ENCODE measurements at regions not wholly inside any gene's neighbourhood (a gene's known extent, or its start where the extent isn't known, plus 50 kb on each side); places are given as distances from the start of the nearest gene placed in this dataset.

DNA sequence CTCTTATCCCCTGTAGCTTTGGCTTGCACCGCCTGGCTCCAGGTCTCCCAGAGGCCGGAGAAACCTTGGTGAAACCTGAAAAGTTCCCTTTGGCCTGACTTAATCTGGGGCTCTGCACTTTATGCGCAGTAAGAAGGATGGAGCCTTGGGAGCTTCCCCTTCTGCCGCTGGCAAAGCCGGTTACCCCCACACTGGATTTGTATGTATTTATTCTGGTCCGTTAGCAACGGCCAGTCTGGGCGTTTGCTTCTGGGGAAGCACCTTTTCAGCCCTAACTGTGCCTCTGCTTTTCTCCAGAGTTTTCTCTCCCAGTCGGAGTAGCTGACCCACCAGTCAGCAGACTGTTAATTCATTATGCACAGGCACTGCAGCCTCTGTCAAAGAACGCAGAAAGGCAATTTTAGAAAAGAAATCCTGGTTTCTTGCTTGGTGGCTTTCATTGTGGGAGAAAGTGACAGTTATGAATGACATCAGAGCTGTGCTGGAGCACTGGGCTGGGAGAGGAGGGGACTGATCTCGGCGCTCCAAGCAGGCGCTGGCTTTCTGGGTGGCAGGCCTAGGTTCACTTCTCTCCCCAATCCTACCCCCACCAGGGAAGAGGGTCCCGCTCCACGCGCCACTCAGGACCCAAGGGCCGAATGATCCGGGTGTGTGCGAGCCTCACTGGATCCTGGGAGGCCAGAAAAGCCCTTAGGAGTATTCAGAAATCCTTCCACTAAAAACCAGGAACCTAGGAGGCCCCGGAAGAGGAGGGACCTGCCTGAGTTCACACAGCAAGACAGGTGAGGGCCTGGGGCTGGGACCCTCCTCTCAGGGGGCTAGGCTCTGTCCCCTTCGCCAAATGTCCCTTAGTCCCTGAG lies 70.2 kb downstream of the RTL6 start (continued):
- TF ChIP-seq, protein P1, sequence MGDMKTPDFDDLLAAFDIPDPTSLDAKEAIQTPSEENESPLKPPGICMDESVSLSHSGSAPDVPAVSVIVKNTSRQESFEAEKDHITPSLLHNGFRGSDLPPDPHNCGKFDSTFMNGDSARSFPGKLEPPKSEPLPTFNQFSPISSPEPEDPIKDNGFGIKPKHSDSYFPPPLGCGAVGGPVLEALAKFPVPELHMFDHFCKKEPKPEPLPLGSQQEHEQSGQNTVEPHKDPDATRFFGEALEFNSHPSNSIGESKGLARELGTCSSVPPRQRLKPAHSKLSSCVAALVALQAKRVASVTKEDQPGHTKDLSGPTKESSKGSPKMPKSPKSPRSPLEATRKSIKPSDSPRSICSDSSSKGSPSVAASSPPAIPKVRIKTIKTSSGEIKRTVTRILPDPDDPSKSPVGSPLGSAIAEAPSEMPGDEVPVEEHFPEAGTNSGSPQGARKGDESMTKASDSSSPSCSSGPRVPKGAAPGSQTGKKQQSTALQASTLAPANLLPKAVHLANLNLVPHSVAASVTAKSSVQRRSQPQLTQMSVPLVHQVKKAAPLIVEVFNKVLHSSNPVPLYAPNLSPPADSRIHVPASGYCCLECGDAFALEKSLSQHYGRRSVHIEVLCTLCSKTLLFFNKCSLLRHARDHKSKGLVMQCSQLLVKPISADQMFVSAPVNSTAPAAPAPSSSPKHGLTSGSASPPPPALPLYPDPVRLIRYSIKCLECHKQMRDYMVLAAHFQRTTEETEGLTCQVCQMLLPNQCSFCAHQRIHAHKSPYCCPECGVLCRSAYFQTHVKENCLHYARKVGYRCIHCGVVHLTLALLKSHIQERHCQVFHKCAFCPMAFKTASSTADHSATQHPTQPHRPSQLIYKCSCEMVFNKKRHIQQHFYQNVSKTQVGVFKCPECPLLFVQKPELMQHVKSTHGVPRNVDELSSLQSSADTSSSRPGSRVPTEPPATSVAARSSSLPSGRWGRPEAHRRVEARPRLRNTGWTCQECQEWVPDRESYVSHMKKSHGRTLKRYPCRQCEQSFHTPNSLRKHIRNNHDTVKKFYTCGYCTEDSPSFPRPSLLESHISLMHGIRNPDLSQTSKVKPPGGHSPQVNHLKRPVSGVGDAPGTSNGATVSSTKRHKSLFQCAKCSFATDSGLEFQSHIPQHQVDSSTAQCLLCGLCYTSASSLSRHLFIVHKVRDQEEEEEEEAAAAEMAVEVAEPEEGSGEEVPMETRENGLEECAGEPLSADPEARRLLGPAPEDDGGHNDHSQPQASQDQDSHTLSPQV (IDR thresholded peaks at IDR 0.05), result no peak

DNA sequence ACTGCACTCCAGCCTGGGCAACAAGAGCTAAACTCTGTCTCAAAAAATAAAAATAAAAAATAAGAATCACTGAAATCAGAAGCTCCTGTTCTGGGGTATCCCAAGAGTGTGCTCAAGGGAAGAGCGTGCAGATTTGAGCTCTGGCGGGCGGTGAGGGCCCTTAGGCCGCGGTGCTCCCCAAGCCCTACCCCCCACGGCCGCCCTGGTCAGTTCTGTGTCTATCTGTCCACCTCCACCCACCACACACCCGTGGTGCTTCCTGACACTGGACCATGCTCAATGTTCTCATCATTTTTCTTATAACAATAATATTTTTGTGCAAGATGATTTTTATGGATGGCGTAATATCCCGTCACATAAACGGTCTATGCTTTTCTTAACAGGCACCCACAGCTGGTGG lies 71.1 kb downstream of the RTL6 start:
- Histone ChIP-seq H4K20me1 (ENCODE audit: control insufficient read depth, insufficient read depth) (no peaks in the 10 kb centered on the region), H3K4me1 (ENCODE audit: control insufficient read depth, insufficient read depth, low read length) (no peaks in the 10 kb centered on the region), H3K4me2 (ENCODE audit: control insufficient read depth, insufficient read depth) (no peak overlapping the region), H3K27me3 (replicated peaks in 1 of 2; ENCODE audit: control insufficient read depth in 2 of 2, insufficient read depth in 2 of 2, low read length in 1 of 2) (0 out of 4 replicates have a peak, but pooled peaks cover 0 to 1% of the 10 kb centered on the region in 2 experiments), H3K4me3 (no peak overlapping the region), H3K79me2 (ENCODE audit: control insufficient read depth, insufficient read depth, low read length) (no peaks in the 10 kb centered on the region), H2AFZ (ENCODE audit: control insufficient read depth, low read depth, low read length) (no peak overlapping the region), H3K36me3 (ENCODE audit: control insufficient read depth in 2 of 2, insufficient read depth in 2 of 2, low read length in 1 of 2) (no peaks in the 10 kb centered on the region), H3K9me3 (replicated peaks; ENCODE audit: control insufficient read depth, insufficient read depth, low read length) (no peaks in the 10 kb centered on the region), H3K27ac (ENCODE audit: control insufficient read depth, insufficient read depth) (no peak overlapping the region), H3K9ac (ENCODE audit: control insufficient read depth, insufficient read depth, low read length) (no peak overlapping the region)
- BruUV-seq (replicated peaks), result no TSS peak
- ATAC-seq, result no peak
- intact Hi-C loops (cut with micrococcal nuclease; ENCODE audit: unreplicated experiment) (no loop called here), in situ Hi-C loops (cut with MboI) (no loop called here)
- ChIA-PET SMC1A (ENCODE audit: uncharacterized antibody, unreplicated experiment) (no interaction called here), CTCF (no interaction called here), RAD21 (ENCODE audit: unreplicated experiment) (no interaction called here), POLR2A (no interaction called here)
- no peak for TF ChIP-seq BMI1 (IDR thresholded peaks at IDR 0.05; ENCODE audit: borderline replicate concordance)
- no peak for TF ChIP-seq TCF7 (IDR thresholded peaks at IDR 0.05; ENCODE audit: borderline replicate concordance)
- no peak for TF ChIP-seq SUPT20H (IDR thresholded peaks at IDR 0.05; ENCODE audit: borderline replicate concordance, control insufficient read depth, low read depth, low read length)
- TF ChIP-seq IRF4 (IDR thresholded peaks at IDR 0.05; ENCODE audit: low read depth, low read length), result no peak
- TF ChIP-seq, protein P2, sequence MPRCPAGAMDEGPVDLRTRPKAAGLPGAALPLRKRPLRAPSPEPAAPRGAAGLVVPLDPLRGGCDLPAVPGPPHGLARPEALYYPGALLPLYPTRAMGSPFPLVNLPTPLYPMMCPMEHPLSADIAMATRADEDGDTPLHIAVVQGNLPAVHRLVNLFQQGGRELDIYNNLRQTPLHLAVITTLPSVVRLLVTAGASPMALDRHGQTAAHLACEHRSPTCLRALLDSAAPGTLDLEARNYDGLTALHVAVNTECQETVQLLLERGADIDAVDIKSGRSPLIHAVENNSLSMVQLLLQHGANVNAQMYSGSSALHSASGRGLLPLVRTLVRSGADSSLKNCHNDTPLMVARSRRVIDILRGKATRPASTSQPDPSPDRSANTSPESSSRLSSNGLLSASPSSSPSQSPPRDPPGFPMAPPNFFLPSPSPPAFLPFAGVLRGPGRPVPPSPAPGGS (IDR thresholded peaks at IDR 0.05; ENCODE audit: borderline replicate concordance, insufficient read depth, low read depth, low read length, poor library complexity, severe bottlenecking), result no peak
- TF ChIP-seq ESRRA (IDR thresholded peaks at IDR 0.05; ENCODE audit: low read length), result no peak
- TF ChIP-seq TAF1 (IDR thresholded peaks at IDR 0.05; ENCODE audit: borderline replicate concordance, low read depth, low read length), result no peak
- no peak for TF ChIP-seq GATAD2B (conservative IDR thresholded peaks at IDR 0.05; ENCODE audit: low read depth)
- TF ChIP-seq, protein P3, sequence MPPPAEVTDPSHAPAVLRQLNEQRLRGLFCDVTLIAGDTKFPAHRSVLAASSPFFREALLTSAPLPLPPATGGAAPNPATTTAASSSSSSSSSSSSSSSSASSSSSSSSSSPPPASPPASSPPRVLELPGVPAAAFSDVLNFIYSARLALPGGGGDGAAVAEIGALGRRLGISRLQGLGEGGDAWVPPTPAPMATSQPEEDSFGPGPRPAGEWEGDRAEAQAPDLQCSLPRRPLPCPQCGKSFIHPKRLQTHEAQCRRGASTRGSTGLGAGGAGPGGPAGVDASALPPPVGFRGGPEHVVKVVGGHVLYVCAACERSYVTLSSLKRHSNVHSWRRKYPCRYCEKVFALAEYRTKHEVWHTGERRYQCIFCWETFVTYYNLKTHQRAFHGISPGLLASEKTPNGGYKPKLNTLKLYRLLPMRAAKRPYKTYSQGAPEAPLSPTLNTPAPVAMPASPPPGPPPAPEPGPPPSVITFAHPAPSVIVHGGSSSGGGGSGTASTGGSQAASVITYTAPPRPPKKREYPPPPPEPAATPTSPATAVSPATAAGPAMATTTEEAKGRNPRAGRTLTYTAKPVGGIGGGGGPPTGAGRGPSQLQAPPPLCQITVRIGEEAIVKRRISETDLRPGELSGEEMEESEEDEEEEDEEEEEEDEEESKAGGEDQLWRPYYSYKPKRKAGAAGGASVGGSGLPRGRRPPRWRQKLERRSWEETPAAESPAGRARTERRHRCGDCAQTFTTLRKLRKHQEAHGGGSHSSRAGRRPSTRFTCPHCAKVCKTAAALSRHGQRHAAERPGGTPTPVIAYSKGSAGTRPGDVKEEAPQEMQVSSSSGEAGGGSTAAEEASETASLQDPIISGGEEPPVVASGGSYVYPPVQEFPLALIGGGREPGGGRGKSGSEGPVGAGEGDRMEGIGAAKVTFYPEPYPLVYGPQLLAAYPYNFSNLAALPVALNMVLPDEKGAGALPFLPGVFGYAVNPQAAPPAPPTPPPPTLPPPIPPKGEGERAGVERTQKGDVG (CRISPR knock-in tag; IDR thresholded peaks at IDR 0.05), result no peak
- WGBS (ENCODE audit: insufficient coverage, insufficient replicate concordance, low lambda C conversion rate, missing lambda C conversion rate), result 59% methylated on average over 11 of the region's 11 CpGs
- FAIRE-seq, result no peak
- no peak for DNase-seq (ENCODE audit: low read depth, low spot score)

Measured in GM12878 (cell line).